Breast epithelium (tissue), 3 donors: ENCODE measurements at regions not wholly inside any gene's neighbourhood (a gene's known extent, or its start where the extent isn't known, plus 50 kb on each side); places are given as distances from the start of the nearest gene placed in this dataset.

ENCODE experiments used
- CTCF ChIP-seq, 3 donors: fragments of 450-650 bp; IDR thresholded peaks; one replicate each; pipeline ENCODE4 v1.5.1; 2016 to 2017; ENCODE audit warnings: antibody characterized with exemption in 3 of 3, mild to moderate bottlenecking in 3 of 3, moderate library complexity in 3 of 3
- POLR2A ChIP-seq: fragments of 450-650 bp; IDR thresholded peaks from one replicate; pipeline ENCODE4 v1.6.1; 2016; ENCODE audit warnings: antibody characterized with exemption, mild to moderate bottlenecking, moderate library complexity

- TF ChIP-seq POLR2A (no peak), CTCF (IDR thresholded peaks at IDR 0.05) (no peak)
Measured at GRCh38 chr4:59314637-59315036, 1885.5 kb upstream of the ADGRL3 start.
